ENCODE measurements at regions not wholly inside any gene's neighbourhood (a gene's known extent, or its start where the extent isn't known, plus 50 kb on each side); places are given as distances from the start of the nearest gene placed in this dataset.
A peak's percentile ranks its signal among the peaks of the same experiment; 100 is the strongest.
"Not testable (repeated sequence)": the region's sequence is repeated elsewhere in the genome, so short reads cannot be mapped to it uniquely, and the experiment has no call there.

GRCh38 chr12:76178452-76178851 lies 94.0 kb upstream of the NAP1L1 start:
- DNase-seq (ENCODE audit: low read depth): no peak

- DNase-seq (ENCODE audit: low read depth): no peak
Observed at GRCh38 chr12:76177821-76178220, 93.3 kb upstream of the NAP1L1 start.

GRCh38 chr12:76176940-76177339 lies 92.5 kb upstream of the NAP1L1 start:
- no peak for DNase-seq (ENCODE audit: low read depth)

- not testable (repeated sequence) for DNase-seq (ENCODE audit: low read depth)
Observed at GRCh38 chr12:76175946-76176345, 91.5 kb upstream of the NAP1L1 start.

DNA sequence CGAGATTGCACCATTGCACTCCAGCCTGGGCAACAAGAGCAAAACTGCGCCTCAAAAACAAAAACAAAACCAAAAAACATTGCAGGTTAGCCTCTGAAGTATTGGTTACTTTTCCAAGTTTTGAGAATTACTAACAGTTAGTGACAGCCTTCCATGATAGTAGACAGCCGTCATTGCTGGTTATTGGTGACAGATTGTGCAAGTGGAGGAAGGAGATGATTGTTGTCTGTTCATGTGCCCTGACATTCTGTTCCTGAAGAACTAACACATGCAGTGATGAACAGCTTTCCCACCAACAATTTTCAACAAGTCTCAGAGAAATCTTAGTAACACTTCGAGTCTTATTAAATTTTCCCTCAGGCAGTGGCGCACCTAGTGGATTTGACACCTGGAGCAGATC lies 89.3 kb upstream of the NAP1L1 start:
- DNase-seq (ENCODE audit: low read depth): no peak

- peak; percentile 1 for DNase-seq (ENCODE audit: low read depth)
Observed at GRCh38 chr12:76158518-76159321, 74.2 kb upstream of the NAP1L1 start.

DNA sequence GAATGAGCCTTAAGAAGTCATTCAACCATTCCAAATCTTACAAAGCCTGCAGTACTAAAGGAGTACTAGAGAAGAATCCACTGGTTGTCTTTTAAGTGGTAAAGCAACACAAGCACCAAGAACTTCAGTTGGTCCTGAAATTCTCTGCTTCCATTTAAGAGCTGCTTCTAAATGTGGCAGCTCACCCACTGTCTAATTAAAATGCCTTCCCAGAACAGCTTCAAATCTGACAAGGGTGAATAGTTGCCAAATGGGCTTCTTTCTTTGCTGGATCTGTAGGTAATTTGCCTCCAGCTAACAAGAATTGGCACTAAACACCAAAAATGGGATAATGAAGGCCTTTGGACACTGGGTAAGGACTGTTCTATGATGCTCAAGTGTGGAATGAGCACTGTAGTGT lies 72.2 kb upstream of the NAP1L1 start:
- no peak for DNase-seq (ENCODE audit: low read depth)

GRCh38 chr12:76156314-76156713 lies 71.8 kb upstream of the NAP1L1 start:
- DNase-seq (ENCODE audit: low read depth): no peak

DNA sequence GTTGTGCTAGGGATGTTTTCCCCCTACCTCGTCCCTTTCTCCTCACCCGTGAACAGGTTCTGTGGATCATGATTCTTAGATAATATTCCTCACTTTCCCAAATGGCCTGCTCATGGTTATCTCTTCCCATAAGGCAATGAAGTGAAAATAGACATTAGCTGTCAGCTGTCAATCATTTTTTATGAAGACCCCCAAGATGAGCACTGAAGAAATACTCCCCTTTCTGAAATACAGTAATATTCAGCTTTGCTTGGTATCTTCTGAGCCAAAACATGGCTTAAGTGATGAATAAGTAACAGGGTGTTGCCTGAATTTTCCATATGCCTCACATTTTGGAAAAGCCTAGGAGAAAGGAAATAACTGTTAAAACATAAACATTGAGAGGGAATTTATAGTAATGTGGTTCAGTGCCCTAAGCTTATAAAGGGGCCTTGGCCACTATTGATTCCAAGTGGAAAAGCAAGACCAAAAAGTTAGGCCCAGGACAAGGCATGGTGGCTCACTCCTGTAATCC lies 70.7 kb upstream of the NAP1L1 start:
- no peak for DNase-seq (ENCODE audit: low read depth)

- no peak for DNase-seq (ENCODE audit: low read depth)
Observed at GRCh38 chr12:76153616-76154015, 69.1 kb upstream of the NAP1L1 start.

- no peak for DNase-seq (ENCODE audit: low read depth)
Observed at GRCh38 chr12:76152181-76152807, 67.8 kb upstream of the NAP1L1 start.

DNA sequence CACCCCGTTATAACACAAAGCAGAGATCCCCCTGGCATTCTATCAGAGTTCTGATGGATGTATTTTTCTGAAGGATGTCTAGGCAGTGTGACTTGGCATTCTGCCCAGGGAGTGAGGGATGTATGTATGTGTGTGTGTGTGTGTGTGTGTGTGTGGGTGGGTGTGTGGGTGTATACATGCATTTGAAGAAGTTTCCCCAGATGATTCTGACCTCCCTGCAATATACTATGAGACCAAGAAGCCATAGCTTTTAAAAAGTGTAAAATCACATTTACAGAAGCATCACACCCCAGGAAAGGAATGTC lies 59.7 kb upstream of the NAP1L1 start:
- DNase-seq (ENCODE audit: low read depth): peak; percentile 9

DNA sequence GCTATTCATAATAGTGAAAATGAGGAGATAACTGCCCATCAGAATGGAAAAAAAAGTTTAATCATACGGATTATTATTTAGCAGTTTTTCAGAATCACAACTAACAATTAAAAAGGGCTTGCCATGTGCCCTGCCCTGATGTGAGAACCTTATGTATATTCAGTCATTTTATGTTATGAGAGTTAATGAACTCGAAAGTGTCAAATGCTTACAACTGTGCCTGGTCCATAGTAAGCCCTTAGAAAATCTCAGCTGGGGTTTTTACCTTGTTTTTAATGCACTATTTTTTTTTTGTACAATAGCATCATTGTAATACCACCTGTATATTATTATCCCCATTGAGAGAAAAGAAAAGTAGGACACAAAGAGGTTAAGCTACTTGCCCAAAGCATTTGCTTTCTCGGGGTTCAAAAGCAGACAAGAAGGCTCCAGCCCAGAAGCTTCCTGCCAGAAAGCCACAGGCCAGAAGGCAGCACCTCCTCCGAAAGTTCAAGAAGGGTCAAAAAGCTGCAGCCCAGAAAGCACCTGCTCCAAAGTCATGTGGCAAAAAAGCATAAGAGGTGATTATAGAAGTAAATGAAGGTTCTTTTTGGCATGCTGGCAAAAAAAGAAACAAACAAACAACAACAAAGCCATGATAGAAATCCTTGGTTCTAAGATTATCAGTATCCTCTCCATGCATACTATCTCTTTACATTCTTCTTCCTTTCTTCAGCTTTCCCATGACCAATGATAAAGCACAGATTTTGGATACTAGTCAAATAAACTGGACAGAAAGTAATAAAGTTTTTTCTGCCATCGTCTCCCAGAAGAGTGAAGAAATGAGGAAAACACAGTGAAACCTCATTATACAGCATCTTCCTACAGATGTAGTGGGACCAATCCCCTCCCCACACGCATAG lies 59.1 kb upstream of the NAP1L1 start:
- no peak for DNase-seq (ENCODE audit: low read depth)

- DNase-seq (ENCODE audit: low read depth): no peak
Observed at GRCh38 chr12:76142305-76142704, 57.8 kb upstream of the NAP1L1 start.

- DNase-seq (ENCODE audit: low read depth): no peak
Observed at GRCh38 chr12:76138656-76139055, 54.2 kb upstream of the NAP1L1 start.

- no peak for DNase-seq (ENCODE audit: low read depth)
Observed at GRCh38 chr12:76137606-76138005, 53.1 kb upstream of the NAP1L1 start.

- DNase-seq (ENCODE audit: low read depth): no peak
Observed at GRCh38 chr12:76135456-76135855, 51.0 kb upstream of the NAP1L1 start.
